NCI-H510A treated with DMSO at 0.1 percent for 48 hours (cell line): ENCODE measurements at regions not wholly inside any gene's neighbourhood (a gene's known extent, or its start where the extent isn't known, plus 50 kb on each side); places are given as distances from the start of the nearest gene placed in this dataset.
"Not testable (repeated sequence)": the region's sequence is repeated elsewhere in the genome, so short reads cannot be mapped to it uniquely, and the experiment has no call there.

Source experiments
- DNase-seq: peaks from one replicate; lab custom pipeline; 2025; lab: John Stamatoyannopoulos, UW

- DNase-seq = no peak
Observed at GRCh38 chr16:5768445-5768844, 670.9 kb upstream of the EEF2KMT start.

DNA sequence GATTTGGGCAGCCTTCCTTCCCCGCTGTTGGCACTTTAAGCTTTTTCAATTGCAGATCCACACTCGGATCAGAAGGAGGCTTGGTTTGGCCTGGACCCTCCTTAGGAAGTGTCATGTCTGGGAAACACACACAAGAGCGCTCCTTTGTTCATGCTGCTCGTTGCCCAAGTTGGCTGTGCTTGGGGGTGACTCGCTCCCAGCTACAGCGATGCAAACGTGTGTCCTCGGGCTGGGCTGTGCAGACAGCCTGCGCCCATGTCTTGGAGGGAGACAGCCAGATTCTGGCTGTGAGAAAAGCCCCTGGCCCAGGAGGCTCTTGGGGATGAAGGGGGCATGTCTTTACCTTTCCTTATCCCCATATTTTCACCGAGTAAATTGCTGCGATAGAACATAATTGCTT is 665.6 kb upstream of the EEF2KMT start:
- no peak for DNase-seq

GRCh38 chr16:5762362-5762761 is 664.8 kb upstream of the EEF2KMT start:
- no peak for DNase-seq

DNA sequence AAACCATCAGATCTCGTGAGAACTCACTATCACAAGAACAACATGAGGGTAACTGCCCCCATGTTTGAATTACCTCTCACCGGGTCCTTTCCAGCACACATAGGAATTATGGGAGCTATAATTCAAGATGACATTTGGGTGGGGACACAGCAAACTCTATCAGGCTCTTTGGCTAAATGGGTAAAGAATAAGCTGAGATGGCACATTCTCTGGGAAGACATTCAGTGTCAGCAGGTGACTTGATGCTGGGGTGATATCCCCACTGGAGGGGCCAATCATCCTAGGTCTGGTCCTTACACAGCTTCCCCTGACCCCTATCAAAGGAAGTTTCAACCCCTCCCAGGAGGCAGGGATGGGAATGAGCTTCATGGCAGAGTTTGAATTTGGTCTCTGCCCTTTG is 664.0 kb upstream of the EEF2KMT start:
- DNase-seq = no peak

DNA sequence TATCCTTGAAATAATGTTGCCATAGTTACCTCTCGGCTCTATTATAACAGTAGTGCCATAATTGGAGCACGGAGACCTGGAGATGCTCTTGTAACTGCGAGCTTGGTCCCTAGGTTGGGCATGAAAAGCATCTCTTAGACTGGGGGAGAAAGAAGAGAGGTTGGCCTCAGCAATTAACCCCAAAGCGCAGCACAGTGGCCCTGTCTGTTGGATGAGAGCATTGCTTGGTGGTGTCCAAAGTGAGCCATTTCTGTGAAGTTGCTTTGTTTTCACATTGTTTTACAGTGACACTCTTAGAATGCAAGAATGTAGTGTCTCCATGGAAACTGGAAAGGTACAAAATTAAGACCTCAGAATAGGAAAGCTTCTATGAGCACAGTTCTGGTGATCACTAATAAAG is 660.7 kb upstream of the EEF2KMT start:
- no peak for DNase-seq

DNA sequence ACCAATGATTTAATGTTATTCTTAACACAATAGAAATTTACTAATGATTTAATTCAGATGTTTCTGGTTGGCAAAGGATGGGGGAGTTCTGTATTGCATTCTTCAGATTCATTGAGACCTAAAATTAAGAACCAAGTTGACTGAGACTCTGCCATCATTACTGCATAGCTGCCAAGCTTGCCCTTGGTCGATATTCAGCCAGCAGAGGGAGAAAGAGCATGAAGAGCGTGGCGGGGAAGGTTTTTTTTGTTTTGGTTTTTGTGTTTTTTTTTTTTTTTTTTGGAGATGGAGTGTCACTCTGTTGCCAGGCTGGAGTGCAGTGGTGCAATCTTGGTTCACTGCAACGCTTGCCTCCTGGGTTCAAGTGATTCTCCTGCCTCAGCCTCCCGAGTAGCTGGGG is 659.4 kb upstream of the EEF2KMT start:
- DNase-seq = no peak

- DNase-seq = no peak
Observed at GRCh38 chr16:5753381-5753780, 655.8 kb upstream of the EEF2KMT start.

DNA sequence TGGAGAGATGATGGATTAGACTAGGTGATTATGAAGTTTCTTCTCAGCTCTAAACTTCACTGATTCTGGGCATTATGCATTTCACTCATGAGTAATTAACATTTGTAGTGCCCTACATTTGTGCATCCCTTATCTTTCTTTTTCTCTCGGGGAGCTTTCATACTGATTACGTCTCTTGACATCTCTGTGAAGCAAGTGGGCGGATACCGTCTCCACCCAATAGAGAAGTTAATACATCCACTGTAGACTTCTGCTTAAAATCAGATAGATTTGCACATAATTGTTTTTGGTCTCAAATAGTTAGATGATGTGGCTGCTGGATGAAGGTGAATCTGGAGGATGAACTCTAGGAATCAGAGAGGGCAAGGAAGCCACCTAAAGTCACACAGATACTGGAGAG is 653.6 kb upstream of the EEF2KMT start:
- DNase-seq = no peak

DNA sequence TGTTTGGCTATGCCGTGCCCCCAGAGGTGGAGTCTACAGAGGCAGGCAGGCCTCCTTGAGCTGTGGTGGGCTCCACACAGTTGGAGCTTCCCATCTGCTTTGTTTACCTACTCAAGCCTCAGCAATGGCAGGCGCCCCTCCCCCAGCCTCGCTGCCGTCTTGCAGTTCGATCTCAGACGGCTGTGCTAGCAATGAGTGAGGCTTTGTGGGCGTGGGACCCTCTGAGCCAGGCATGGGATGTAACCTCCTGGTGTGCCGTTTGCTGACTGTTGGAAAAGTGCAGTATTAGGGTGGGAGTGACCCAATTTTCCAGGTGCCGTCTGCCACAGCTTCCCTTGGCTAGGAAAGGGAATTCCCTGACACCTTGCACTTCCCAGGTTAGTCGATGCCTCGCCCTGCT is 652.8 kb upstream of the EEF2KMT start:
- not testable (repeated sequence) for DNase-seq

DNA sequence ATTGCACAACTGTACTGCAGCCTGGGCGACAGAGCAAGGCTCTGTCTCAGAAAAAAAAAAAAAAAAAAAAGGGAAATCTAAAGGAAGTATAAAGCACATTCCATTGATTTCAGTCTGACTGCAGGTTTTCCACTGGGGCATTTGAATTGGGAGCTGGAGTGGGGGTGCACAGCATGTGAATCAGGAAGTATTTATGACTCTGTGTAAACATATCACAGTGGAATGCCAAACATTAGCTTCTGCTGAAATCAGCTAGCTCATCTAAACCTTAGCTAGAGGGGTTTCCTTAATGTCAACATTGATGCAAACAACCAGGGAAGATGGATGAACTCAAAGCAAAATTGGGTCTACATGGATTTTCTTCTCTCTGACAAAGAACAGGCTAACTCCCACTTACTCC is 641.0 kb upstream of the EEF2KMT start:
- no peak for DNase-seq

GRCh38 chr16:5736209-5736930 is 638.8 kb upstream of the EEF2KMT start:
- no peak for DNase-seq

DNA sequence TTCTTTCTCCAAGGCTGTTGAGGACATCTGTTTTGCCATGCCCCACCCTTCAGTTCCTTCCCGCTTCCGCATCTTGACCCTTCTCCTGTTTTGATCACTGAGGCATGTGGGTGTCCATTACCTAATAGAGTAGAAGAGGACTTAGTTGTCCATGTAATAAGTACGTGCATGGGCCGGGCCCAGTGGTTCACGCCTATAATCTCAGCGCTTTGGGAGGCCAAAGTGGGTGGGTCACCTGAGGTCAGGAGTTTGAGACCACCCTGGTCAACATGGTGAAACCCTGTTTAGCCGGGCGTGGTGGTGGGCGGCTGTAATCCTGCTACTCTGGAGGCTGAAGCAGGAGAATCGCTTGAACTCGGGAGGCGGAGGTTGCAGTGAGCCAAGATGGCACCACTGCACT is 637.8 kb upstream of the EEF2KMT start:
- no peak for DNase-seq

DNA sequence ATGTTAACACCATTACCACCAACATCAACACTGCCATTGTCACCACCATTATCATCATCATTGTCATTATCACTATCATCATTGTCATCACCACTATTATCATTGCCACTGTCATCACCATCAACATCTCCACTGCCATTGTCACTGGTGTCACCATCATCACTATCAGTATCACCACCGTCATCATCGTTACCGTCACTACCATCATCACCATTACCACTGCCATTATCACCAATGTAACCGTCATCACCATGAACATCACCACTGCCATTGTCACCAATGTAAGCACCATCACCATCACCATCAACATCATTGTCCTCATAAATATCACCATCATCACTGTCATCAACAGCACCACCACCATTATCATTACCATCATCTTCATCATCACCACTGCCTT is 633.2 kb upstream of the EEF2KMT start:
- DNase-seq = no peak

GRCh38 chr16:5722116-5722619 is 624.6 kb upstream of the EEF2KMT start:
- DNase-seq = no peak

DNA sequence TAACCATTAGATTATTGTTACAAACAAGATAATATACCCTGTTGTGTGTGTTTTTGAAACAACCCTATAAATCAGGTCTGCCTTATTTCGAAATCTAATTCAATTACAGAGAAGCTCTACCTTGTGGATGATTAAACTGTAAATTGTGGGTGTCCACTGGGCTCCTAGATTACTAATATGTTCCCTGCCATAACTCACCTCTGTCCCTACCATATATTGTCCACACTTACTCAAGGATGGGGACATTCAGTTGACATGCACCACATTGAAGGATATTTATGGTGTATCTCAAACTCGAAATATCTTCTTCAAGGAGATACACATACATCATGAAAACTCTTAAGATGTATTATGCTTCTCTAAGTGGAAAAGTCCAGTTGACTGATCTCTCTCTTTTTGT is 617.6 kb upstream of the EEF2KMT start:
- DNase-seq = no peak

- DNase-seq = no peak
Observed at GRCh38 chr16:5709889-5710288, 612.3 kb upstream of the EEF2KMT start.

- DNase-seq = no peak
Observed at GRCh38 chr16:5706211-5706610, 608.6 kb upstream of the EEF2KMT start.

- DNase-seq = no peak
Observed at GRCh38 chr16:5704271-5704670, 606.7 kb upstream of the EEF2KMT start.

DNA sequence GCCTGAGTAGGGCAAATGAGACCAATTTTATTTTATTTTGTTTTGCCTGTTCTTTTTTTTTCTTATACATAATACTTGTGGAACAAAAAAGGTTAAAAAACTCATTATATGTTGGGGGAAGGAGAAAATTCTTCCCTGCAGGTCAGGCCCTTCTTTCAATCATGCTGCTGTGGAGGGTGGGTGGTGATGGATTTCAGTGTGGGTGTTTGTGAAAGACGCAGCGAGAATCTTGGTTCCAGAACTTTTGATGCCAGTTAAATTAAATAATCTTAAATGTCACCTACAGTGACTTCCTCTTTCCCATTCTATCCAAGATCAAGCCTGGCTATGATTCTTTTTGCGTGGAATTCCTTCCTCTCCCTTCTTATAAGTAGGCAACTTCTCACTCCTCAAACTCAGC is 595.8 kb upstream of the EEF2KMT start:
- no peak for DNase-seq

GRCh38 chr16:5681966-5682365 is 584.4 kb upstream of the EEF2KMT start:
- no peak for DNase-seq

- DNase-seq = no peak
Observed at GRCh38 chr16:5678371-5678770, 580.8 kb upstream of the EEF2KMT start.

DNA sequence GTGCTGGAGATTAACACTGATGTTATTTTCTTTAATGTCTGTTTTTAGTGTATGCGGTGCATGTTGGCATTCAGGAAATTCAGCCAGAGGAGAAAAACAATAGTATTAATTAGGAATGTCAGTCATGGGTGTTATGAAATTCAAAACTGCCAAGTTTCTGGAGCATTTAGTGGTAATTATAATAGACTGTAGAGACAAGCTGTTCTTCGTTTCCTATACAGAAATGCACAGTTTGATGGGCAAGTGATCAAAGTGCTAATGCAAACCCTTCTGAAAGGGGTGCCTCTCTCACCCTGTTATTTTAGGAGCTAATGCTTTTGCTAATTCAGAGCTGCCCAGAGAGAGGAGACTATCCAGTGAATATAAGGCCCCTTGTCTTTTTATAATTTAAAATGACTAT is 573.8 kb upstream of the EEF2KMT start:
- no peak for DNase-seq

DNA sequence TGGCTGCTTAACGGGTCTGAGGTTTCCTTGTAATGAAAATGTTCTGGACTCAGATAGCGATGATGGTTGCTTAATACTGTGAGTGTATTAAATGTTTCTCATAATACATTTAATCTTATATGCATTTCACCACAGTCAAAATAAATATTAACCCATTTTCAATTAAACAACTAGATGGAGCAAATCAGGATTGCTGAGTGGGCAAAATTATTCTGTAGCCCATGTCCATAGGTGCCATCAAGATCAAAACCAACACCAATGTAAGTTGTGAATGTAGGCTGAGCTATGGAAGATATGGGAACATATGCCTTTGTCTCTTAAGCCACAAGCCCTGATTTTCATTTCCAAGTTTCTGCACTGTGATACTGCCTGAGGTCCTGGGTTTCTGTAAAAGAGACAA is 572.6 kb upstream of the EEF2KMT start:
- no peak for DNase-seq

DNA sequence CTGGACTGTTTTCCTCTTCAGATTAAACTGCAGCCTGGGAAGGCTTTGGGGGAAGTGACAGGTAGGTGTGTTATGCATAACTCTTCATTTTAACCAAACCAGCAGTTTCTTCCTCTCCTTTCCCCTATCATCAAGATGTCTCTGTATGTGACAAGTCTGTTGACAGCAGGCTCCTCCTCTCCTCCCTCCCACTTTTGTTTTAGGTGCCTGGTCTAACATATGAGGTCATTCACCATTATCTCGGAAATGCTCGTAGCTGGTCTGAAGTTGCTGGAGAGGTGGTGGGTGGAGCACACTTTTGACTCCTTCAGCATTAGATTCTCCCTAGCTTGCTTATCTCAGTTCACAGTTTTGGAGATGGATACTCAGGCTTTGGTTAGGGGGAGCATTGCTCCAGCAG is 571.0 kb upstream of the EEF2KMT start:
- no peak for DNase-seq
